ENCODE measurements at regions not wholly inside any gene's neighbourhood (a gene's known extent, or its start where the extent isn't known, plus 50 kb on each side); places are given as distances from the start of the nearest gene placed in this dataset.

GRCh38 chrX:144253356-144253755, 369.5 kb downstream of the UBE2NL start:
- DNase-seq (no peak), ATAC-seq (ENCODE audit: low read depth) (no peak)
- Mint-ChIP-seq H3K4me3 (no peak overlapping the region), H3K4me1 (no peaks in the 10 kb centered on the region), H3K27ac (no peak overlapping the region), H3K9me3 (peaks cover 2% of the 10 kb centered on the region), H3K36me3 (ENCODE audit: low read depth) (no peaks in the 10 kb centered on the region), H3K27me3 (no peaks in the 10 kb centered on the region)
- intact Hi-C loops (cut with micrococcal nuclease): no loop called here
- TF ChIP-seq CTCF (IDR thresholded peaks at IDR 0.05): no peak
- ChIA-PET POLR2A (no interaction called here), CTCF (no interaction called here)

DNA sequence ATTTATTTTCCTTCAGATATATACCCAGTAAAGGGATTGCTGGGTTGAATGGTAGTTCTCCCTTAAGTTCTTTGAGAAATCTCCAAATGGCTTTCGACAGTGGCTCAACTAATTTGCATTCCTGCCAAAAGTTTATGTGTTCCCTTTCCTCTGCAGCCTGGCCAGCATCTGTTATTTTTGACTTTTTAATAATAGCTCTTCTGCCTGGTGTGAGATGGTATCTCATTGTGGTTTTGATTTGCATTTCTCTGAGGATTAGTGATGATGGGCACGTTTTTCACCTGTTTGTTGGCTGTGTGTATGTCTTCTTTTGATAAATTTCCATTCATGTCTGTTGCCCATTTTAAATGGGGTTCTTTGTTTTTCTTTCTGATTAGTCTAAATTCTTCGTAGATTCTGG, 375.2 kb downstream of the UBE2NL start:
- POLR2A ChIA-PET: no interaction called here
- ATAC-seq (ENCODE audit: low read depth): no peak

GRCh38 chrX:144265641-144266040, 381.8 kb downstream of the UBE2NL start:
- no peak overlapping the region for H3K27ac Mint-ChIP-seq
- no peaks in the 10 kb centered on the region for H3K4me1 Mint-ChIP-seq
- no peak overlapping the region for H3K4me3 Mint-ChIP-seq
- TF ChIP-seq CTCF (IDR thresholded peaks at IDR 0.05): no peak
- ChIA-PET POLR2A (no interaction called here), CTCF (no interaction called here)
- intact Hi-C loops (cut with micrococcal nuclease): no loop called here
- no peak for DNase-seq
- no peak for ATAC-seq (ENCODE audit: low read depth)
- H3K9me3 Mint-ChIP-seq: peaks cover 3% of the 10 kb centered on the region
- H3K36me3 Mint-ChIP-seq (ENCODE audit: low read depth): no peaks in the 10 kb centered on the region
- no peaks in the 10 kb centered on the region for H3K27me3 Mint-ChIP-seq

More for the DNA sequence above, 375.2 kb downstream of the UBE2NL start:
- no peak overlapping the region for H3K27ac Mint-ChIP-seq
- no peak for DNase-seq
- H3K4me3 Mint-ChIP-seq: no peak overlapping the region
- intact Hi-C loops (cut with micrococcal nuclease): no loop called here
- TF ChIP-seq CTCF (IDR thresholded peaks at IDR 0.05): no peak
- H3K36me3 Mint-ChIP-seq (ENCODE audit: low read depth): no peaks in the 10 kb centered on the region
- H3K27me3 Mint-ChIP-seq: no peaks in the 10 kb centered on the region
- CTCF ChIA-PET: no interaction called here
- H3K4me1 Mint-ChIP-seq: no peaks in the 10 kb centered on the region
- peaks cover 4% of the 10 kb centered on the region for H3K9me3 Mint-ChIP-seq

DNA sequence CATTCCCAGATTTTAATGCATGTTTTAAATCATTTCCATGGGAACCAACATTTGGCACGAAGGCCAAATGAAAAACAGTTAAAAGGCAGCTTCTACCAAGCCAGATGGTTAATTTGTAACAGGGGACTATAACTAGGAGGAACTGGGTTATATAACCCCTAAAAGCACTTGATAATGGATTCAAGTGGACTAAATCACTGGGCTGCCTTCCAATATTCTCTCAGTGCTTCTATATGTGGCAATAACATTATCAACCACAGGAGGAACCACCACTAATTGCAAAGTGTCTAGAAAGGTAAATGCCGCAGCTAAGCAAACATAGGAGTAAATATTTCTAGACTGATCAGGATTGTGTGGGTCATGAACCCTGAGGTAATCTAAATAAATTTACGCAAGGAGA, 391.5 kb downstream of the UBE2NL start:
- intact Hi-C loops (cut with micrococcal nuclease): no loop called here
- no peaks in the 10 kb centered on the region for H3K36me3 Mint-ChIP-seq (ENCODE audit: low read depth)
- peaks cover 13% of the 10 kb centered on the region for H3K9me3 Mint-ChIP-seq
- no peaks in the 10 kb centered on the region for H3K27me3 Mint-ChIP-seq
- TF ChIP-seq CTCF (IDR thresholded peaks at IDR 0.05): no peak
- H3K4me3 Mint-ChIP-seq: no peak overlapping the region
- no peak for DNase-seq
- POLR2A ChIA-PET: no interaction called here
- CTCF ChIA-PET: no interaction called here
- no peak for ATAC-seq (ENCODE audit: low read depth)
- H3K4me1 Mint-ChIP-seq: no peaks in the 10 kb centered on the region
- no peak overlapping the region for H3K27ac Mint-ChIP-seq

GRCh38 chrX:144275843-144276242, 392.0 kb downstream of the UBE2NL start:
- intact Hi-C loops (cut with micrococcal nuclease): no loop called here
- H3K36me3 Mint-ChIP-seq (ENCODE audit: low read depth): no peaks in the 10 kb centered on the region
- DNase-seq (no peak), ATAC-seq (ENCODE audit: low read depth) (no peak)
- peaks cover 15% of the 10 kb centered on the region for H3K9me3 Mint-ChIP-seq
- ChIA-PET CTCF (no interaction called here), POLR2A (no interaction called here)
- H3K27me3 Mint-ChIP-seq: no peaks in the 10 kb centered on the region
- no peak overlapping the region for H3K4me3 Mint-ChIP-seq
- no peak overlapping the region for H3K27ac Mint-ChIP-seq
- no peaks in the 10 kb centered on the region for H3K4me1 Mint-ChIP-seq
- no peak for TF ChIP-seq CTCF (IDR thresholded peaks at IDR 0.05)
